MM.1S (cell line): ENCODE measurements at regions not wholly inside any gene's neighbourhood (a gene's known extent, or its start where the extent isn't known, plus 50 kb on each side); places are given as distances from the start of the nearest gene placed in this dataset.

Source experiments
- DNase-seq: peaks from one replicate; pipeline ENCODE4 v3.0.0-alpha.2; 2015
- H2AFZ ChIP-seq: fragments of 300-600 bp; sonication (generic); 2 replicates; pipeline ENCODE4 v1.6.0; 2016; ENCODE audit warnings: antibody characterized with exemption, low read length
- H3F3A ChIP-seq: fragments of 300-600 bp; sonication (generic); 2 replicates; pipeline ENCODE4 v1.6.1; 2016; ENCODE audit warnings: mild to moderate bottlenecking, antibody characterized with exemption, low read length, moderate library complexity, mixed read lengths; ENCODE audit not compliant: insufficient read depth
- H3K27ac ChIP-seq: fragments of 300-600 bp; sonication (generic); 2 replicates; pipeline ENCODE4 v1.5.1; 2016; ENCODE audit warnings: mild to moderate bottlenecking, low read length
- H3K27me3 ChIP-seq: fragments of 300-600 bp; sonication (generic); replicated peaks from 2 replicates; pipeline ENCODE4 v1.6.0; 2016; ENCODE audit warnings: low read length; ENCODE audit not compliant: insufficient read depth
- H3K36me3 ChIP-seq: fragments of 300-600 bp; sonication (generic); replicated peaks from 2 replicates; pipeline ENCODE4 v1.6.1; 2016; ENCODE audit warnings: mild to moderate bottlenecking, low read length, mixed read lengths; ENCODE audit not compliant: insufficient read depth
- H3K4me1 ChIP-seq: fragments of 300-600 bp; sonication (generic); 2 replicates; pipeline ENCODE4 v1.6.1; 2016; ENCODE audit warnings: low read length, mixed read lengths
- H3K4me2 ChIP-seq: fragments of 300-600 bp; sonication (generic); 2 replicates; pipeline ENCODE4 v1.6.0; 2016; ENCODE audit warnings: low read depth, low read length
- H3K4me3 ChIP-seq: fragments of 300-600 bp; sonication (generic); 2 replicates; pipeline ENCODE4 v1.5.1; 2016; ENCODE audit warnings: low read length, mixed read lengths
- H3K79me2 ChIP-seq: fragments of 300-600 bp; sonication (generic); 2 replicates; pipeline ENCODE4 v1.6.1; 2016; ENCODE audit warnings: mixed run types, low read length, mixed read lengths
- H3K9ac ChIP-seq: fragments of 300-600 bp; sonication (generic); 2 replicates; pipeline ENCODE4 v1.6.1; 2016; ENCODE audit warnings: low read length, mixed read lengths
- H3K9me2 ChIP-seq: fragments of 300-600 bp; sonication (generic); replicated peaks from 2 replicates; pipeline ENCODE4 v1.6.1; 2016; ENCODE audit warnings: mild to moderate bottlenecking, low read length, mixed read lengths; ENCODE audit not compliant: insufficient read depth
- H3K9me3 ChIP-seq: fragments of 300-600 bp; sonication (generic); replicated peaks from 2 replicates; pipeline ENCODE4 v1.6.1; 2016; ENCODE audit warnings: mild to moderate bottlenecking, low read length, mixed read lengths; ENCODE audit not compliant: insufficient read depth
- H4K20me1 ChIP-seq: fragments of 300-600 bp; sonication (generic); 2 replicates; pipeline ENCODE4 v1.6.1; 2016; ENCODE audit warnings: mild to moderate bottlenecking, low read length, moderate library complexity, mixed read lengths; ENCODE audit not compliant: insufficient read depth
- CTCF ChIP-seq: fragments of 300-600 bp; sonication (generic); IDR thresholded peaks from 2 replicates; pipeline ENCODE4 v1.5.1; 2016; ENCODE audit warnings: antibody characterized with exemption, low read length, mixed read lengths
- EZH2 ChIP-seq: fragments of 300-600 bp; sonication (generic); optimal IDR thresholded peaks from 2 replicates; pipeline ENCODE3; 2017; ENCODE audit warnings: low read depth, mild to moderate bottlenecking, antibody characterized with exemption, low read length, mixed read lengths
- EZH2phosphoT487 ChIP-seq: fragments of 300-600 bp; sonication (generic); IDR thresholded peaks from 2 replicates; pipeline ENCODE4 v1.6.1; 2018; ENCODE audit warnings: antibody characterized with exemption, low read length

- Histone ChIP-seq H3K36me3 (no peaks in the 10 kb centered on the region), H3K27me3 (no peaks in the 10 kb centered on the region), H3K9me3 (no peaks in the 10 kb centered on the region), H3K4me2 (no peak overlapping the region), H3K4me1 (no peaks in the 10 kb centered on the region), H3K9ac (no peak overlapping the region), H3K9me2 (no peaks in the 10 kb centered on the region), H4K20me1 (no peaks in the 10 kb centered on the region), H3K27ac (no peak overlapping the region), H2AFZ (no peak overlapping the region), H3K4me3 (no peak overlapping the region), H3K79me2 (no peaks in the 10 kb centered on the region), H3F3A (no peaks in the 10 kb centered on the region)
- no peak for TF ChIP-seq CTCF
- no peak for TF ChIP-seq EZH2phosphoT487
- TF ChIP-seq EZH2 = no peak
- DNase-seq = no peak
Measured at GRCh38 chr1:76003946-76004345, 70.6 kb upstream of the ST6GALNAC3 start.

DNA sequence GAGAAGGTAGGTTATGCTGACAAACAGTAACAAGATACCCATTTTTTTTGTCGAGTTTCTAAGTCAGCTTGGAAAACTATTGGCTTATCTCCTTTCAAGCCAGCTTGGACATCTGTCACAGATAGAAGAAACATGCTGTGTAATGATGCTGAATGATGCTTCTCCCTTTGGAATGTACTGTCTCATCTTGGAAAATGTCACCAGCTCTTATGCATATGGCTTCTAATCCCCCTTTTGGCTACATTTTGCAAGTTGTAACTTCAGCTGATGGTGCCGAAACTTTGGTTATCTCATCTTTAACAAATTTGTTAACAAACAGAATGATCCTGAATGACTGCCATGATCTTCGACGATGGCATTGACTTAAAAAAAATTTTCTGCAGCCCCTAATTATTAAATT, 68.8 kb upstream of the ST6GALNAC3 start:
- Histone ChIP-seq H2AFZ (no peak overlapping the region), H3K27me3 (no peaks in the 10 kb centered on the region), H3K9ac (no peak overlapping the region), H4K20me1 (no peaks in the 10 kb centered on the region), H3K9me3 (no peaks in the 10 kb centered on the region), H3K4me1 (no peaks in the 10 kb centered on the region), H3K4me2 (no peak overlapping the region), H3K27ac (no peak overlapping the region), H3K4me3 (no peak overlapping the region), H3K9me2 (no peaks in the 10 kb centered on the region), H3K79me2 (no peaks in the 10 kb centered on the region), H3F3A (no peaks in the 10 kb centered on the region), H3K36me3 (no peaks in the 10 kb centered on the region)
- no peak for TF ChIP-seq EZH2
- no peak for TF ChIP-seq EZH2phosphoT487
- TF ChIP-seq CTCF = no peak
- DNase-seq = no peak

DNA sequence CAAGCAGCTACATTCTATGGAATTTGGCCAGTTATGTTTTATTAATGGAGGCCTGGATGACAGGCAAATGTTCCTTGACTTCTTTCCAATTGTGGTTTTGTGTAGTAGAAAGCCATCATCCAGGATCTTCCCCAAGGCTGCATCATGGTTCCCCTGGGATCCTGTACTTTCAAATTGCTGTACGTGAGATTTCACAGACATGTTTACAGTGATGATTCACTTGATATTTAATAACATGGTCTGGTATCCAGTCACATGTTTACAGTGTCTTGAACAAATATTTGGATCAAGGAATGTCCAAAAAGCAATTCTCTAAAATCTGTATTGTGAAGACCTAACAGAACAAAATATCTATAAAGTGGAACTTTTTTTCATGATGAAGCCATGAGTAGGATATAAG, 68.3 kb upstream of the ST6GALNAC3 start:
- no peaks in the 10 kb centered on the region for H3K79me2 ChIP-seq
- no peak overlapping the region for H3K9ac ChIP-seq
- no peaks in the 10 kb centered on the region for H3K4me1 ChIP-seq
- H4K20me1 ChIP-seq = no peaks in the 10 kb centered on the region
- TF ChIP-seq EZH2phosphoT487 (no peak), EZH2 (no peak), CTCF (no peak)
- H3K9me2 ChIP-seq = no peaks in the 10 kb centered on the region
- H3K9me3 ChIP-seq = no peaks in the 10 kb centered on the region
- no peak overlapping the region for H3K27ac ChIP-seq
- no peaks in the 10 kb centered on the region for H3F3A ChIP-seq
- H3K27me3 ChIP-seq = no peaks in the 10 kb centered on the region
- H2AFZ ChIP-seq = no peak overlapping the region
- H3K4me3 ChIP-seq = no peak overlapping the region
- no peaks in the 10 kb centered on the region for H3K36me3 ChIP-seq
- DNase-seq = no peak
- H3K4me2 ChIP-seq = no peak overlapping the region
